CD8-positive, alpha-beta memory T cell (primary cell): ENCODE measurements at regions not wholly inside any gene's neighbourhood (a gene's known extent, or its start where the extent isn't known, plus 50 kb on each side); places are given as distances from the start of the nearest gene placed in this dataset.

ENCODE experiments used
- CTCF ChIA-PET: fragments of 350-600 bp; sonication (Branson Sonifier 250); formaldehyde crosslinking; loops from one replicate; lab custom pipeline; 2021; ENCODE audit warnings: antibody characterized with exemption; lab: Charles Lee
- POLR2A ChIA-PET: fragments of 350-600 bp; sonication (Branson Sonifier 250); formaldehyde crosslinking; loops from one replicate; lab custom pipeline; 2021; ENCODE audit warnings: antibody characterized with exemption; lab: Charles Lee
- DNase-seq, 5 donors: peaks; one replicate each; pipeline versions ENCODE4 v3.0.0 to v3.0.0-alpha.2; 2020 to 2022; ENCODE audit warnings: mixed read lengths in 1 of 5
- H3K27ac ChIP-seq: one replicate; pipeline ENCODE4 v1.7.0; 2013; ENCODE audit warnings: low read depth, mild to moderate bottlenecking, low read length, moderate library complexity
- H3K27me3 ChIP-seq: 2 replicates; pipeline ENCODE4 v1.7.0; 2013; ENCODE audit warnings: low read length, mild to moderate bottlenecking; ENCODE audit not compliant: insufficient read depth, poor library complexity, severe bottlenecking
- H3K36me3 ChIP-seq: 2 replicates; pipeline ENCODE4 v1.7.0; 2013; ENCODE audit warnings: mild to moderate bottlenecking, low read length, moderate library complexity; ENCODE audit not compliant: insufficient read depth
- H3K4me1 ChIP-seq: 2 replicates; pipeline ENCODE4 v1.7.0; 2013; ENCODE audit warnings: mild to moderate bottlenecking, low read length, moderate library complexity; ENCODE audit not compliant: insufficient read depth
- H3K4me3 ChIP-seq: 2 replicates; pipeline ENCODE4 v1.7.0; 2013; ENCODE audit warnings: mild to moderate bottlenecking, low read length
- H3K9me3 ChIP-seq: 2 replicates; pipeline ENCODE4 v1.7.0; 2013; ENCODE audit warnings: mild to moderate bottlenecking, low read length
- H3K27ac Mint-ChIP-seq, 8 donors: one replicate each; pipeline ENCODE4 v1.8.0; 2020 to 2021; ENCODE audit warnings: mixed read lengths in 8 of 8, mild to moderate bottlenecking in 6 of 8, inconsistent platforms in 3 of 8, moderate library complexity in 3 of 8
- H3K27me3 Mint-ChIP-seq, 2 donors: one replicate each; pipeline ENCODE4 v1.8.0; 2020 to 2021; ENCODE audit warnings: mixed read lengths in 2 of 2, mild to moderate bottlenecking in 1 of 2, moderate library complexity in 1 of 2
- H3K36me3 Mint-ChIP-seq, 3 donors: one replicate each; pipeline ENCODE4 v1.8.0; 2020 to 2021; ENCODE audit warnings: mixed read lengths in 3 of 3, inconsistent platforms in 1 of 3, mild to moderate bottlenecking in 1 of 3
- H3K4me1 Mint-ChIP-seq, 3 donors: one replicate each; pipeline ENCODE4 v1.8.0; 2020 to 2021; ENCODE audit warnings: mixed read lengths in 3 of 3, inconsistent platforms in 1 of 3, mild to moderate bottlenecking in 1 of 3
- H3K4me3 Mint-ChIP-seq, 7 donors: one replicate each; pipeline ENCODE4 v1.8.0; 2020 to 2021; ENCODE audit warnings: mixed read lengths in 7 of 7, mild to moderate bottlenecking in 6 of 7, moderate library complexity in 4 of 7, inconsistent platforms in 2 of 7
- H3K9me3 Mint-ChIP-seq, 5 donors: one replicate each; pipeline ENCODE4 v1.8.0; 2020 to 2022; ENCODE audit warnings: mixed read lengths in 5 of 5, mild to moderate bottlenecking in 3 of 5, moderate library complexity in 2 of 5, inconsistent platforms in 1 of 5

DNA sequence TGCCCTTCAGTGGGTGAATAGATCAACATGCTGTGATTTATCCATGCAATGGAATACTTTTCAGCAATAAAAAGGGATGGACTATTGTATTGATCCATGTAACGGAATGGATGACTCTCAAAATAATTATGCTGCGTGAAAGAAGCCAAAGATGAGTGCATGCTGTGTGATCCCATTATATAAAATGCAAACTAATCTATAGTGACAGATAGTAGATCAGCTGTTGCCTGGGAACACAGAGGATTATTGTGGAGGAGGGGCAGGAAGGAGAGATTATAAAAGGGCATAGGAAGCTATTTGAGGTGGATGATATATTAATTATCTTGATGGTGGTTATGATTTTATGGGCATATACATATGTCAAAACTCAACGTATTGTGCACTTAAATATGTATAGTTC lies 55.5 kb upstream of the ADAM23 start:
- H3K36me3 Mint-ChIP-seq = no peaks in the 10 kb centered on the region
- H3K9me3 Mint-ChIP-seq = peaks cover 4 to 15% (median 6%) of the 10 kb centered on the region in 5 donors
- no peak overlapping the region for H3K27ac Mint-ChIP-seq
- Histone ChIP-seq H3K9me3 (no peaks in the 10 kb centered on the region), H3K4me1 (no peaks in the 10 kb centered on the region), H3K36me3 (no peaks in the 10 kb centered on the region), H3K27ac (no peak overlapping the region), H3K27me3 (no peaks in the 10 kb centered on the region), H3K4me3 (no peak overlapping the region)
- peaks cover 0 to 4% of the 10 kb centered on the region in 2 donors for H3K27me3 Mint-ChIP-seq
- DNase-seq = no peak
- no peak overlapping the region for H3K4me3 Mint-ChIP-seq
- POLR2A ChIA-PET = no interaction called here
- no peaks in the 10 kb centered on the region for H3K4me1 Mint-ChIP-seq
- CTCF ChIA-PET = no interaction called here

DNA sequence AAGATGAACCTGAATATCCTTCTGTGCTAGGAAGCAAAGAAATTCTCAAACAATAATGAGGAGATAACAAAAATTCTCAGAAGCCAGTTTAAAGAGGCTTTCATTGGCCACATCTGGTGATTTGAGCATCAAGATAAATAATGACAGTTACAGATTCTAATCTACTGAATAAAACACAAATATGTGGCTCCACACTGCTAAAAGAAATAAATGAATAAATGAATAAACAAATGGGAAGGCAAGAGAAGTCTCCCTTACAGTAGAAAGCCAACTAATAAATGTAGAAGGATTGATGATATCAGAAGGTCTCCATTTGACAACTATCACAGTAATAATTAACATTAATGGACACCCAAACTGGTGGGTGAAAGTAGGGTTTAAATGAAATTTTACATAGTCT lies 54.6 kb upstream of the ADAM23 start:
- ChIA-PET POLR2A (no interaction called here), CTCF (no interaction called here)
- H3K9me3 Mint-ChIP-seq = peaks cover 2 to 11% (median 4%) of the 10 kb centered on the region in 5 donors
- no peak overlapping the region for H3K27ac ChIP-seq
- no peaks in the 10 kb centered on the region for H3K36me3 ChIP-seq
- H3K4me3 ChIP-seq = no peak overlapping the region
- H3K36me3 Mint-ChIP-seq = no peaks in the 10 kb centered on the region
- no peak overlapping the region for H3K4me3 Mint-ChIP-seq
- H3K9me3 ChIP-seq = no peaks in the 10 kb centered on the region
- H3K4me1 Mint-ChIP-seq = no peaks in the 10 kb centered on the region
- no peak for DNase-seq
- no peaks in the 10 kb centered on the region for H3K4me1 ChIP-seq
- H3K27ac Mint-ChIP-seq = no peak overlapping the region
- H3K27me3 ChIP-seq = no peaks in the 10 kb centered on the region
- peaks cover 0 to 4% of the 10 kb centered on the region in 2 donors for H3K27me3 Mint-ChIP-seq

DNA sequence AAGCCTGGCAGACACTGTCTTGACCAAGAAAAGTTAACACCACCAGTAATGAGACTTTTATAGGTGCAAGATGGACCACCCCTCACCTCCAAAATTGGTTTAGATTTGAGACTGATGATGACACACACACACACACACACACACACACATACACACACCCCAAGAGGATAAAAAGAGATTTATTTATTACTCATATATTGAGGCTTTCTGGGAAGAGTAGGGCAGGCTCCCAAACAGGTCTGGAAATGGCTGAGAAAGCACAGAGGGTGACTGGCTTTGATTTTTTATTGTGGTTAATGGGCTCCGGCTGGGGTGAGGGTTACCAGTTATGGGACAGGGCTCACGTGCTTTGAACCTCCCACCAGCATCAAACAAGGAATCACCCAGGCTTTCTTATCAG lies 54.2 kb upstream of the ADAM23 start:
- Histone ChIP-seq H3K4me1 (no peaks in the 10 kb centered on the region), H3K9me3 (no peaks in the 10 kb centered on the region), H3K36me3 (no peaks in the 10 kb centered on the region), H3K27me3 (no peaks in the 10 kb centered on the region), H3K27ac (no peak overlapping the region), H3K4me3 (no peak overlapping the region)
- Mint-ChIP-seq H3K9me3 (peaks cover 3 to 14% (median 5%) of the 10 kb centered on the region in 5 donors), H3K4me1 (no peaks in the 10 kb centered on the region), H3K36me3 (no peaks in the 10 kb centered on the region), H3K27me3 (peaks cover 0 to 7% of the 10 kb centered on the region in 2 donors), H3K4me3 (no peak overlapping the region), H3K27ac (no peak overlapping the region)
- POLR2A ChIA-PET = no interaction called here
- CTCF ChIA-PET = no interaction called here
- DNase-seq = no peak

DNA sequence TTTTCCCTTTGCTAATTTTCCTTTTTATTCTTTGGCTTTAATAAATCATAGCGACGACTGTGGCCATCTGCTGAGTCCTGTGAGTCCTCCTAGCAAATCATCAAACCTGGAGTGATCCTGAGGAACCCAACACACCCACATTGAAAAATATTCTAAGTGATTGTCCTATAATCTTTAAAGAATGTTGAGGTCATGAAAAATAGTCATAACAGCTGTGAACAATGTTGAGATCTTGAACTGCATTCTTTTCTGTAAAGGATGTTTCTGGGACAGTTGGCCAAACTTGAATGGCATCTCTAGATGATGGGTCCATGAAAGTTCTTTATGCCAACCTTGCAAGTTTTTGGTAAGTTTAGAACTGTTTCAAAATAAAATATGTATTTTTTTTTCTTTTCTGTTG lies 53.2 kb upstream of the ADAM23 start:
- H3K27me3 Mint-ChIP-seq = peaks cover 0 to 7% of the 10 kb centered on the region in 2 donors
- H3K9me3 ChIP-seq = no peaks in the 10 kb centered on the region
- POLR2A ChIA-PET = no interaction called here
- no peaks in the 10 kb centered on the region for H3K4me1 Mint-ChIP-seq
- H3K27ac Mint-ChIP-seq = no peak overlapping the region
- H3K27me3 ChIP-seq = no peaks in the 10 kb centered on the region
- H3K36me3 Mint-ChIP-seq = no peaks in the 10 kb centered on the region
- CTCF ChIA-PET = no interaction called here
- no peak overlapping the region for H3K4me3 ChIP-seq
- H3K36me3 ChIP-seq = no peaks in the 10 kb centered on the region
- peaks cover 0 to 9% (median 3%) of the 10 kb centered on the region in 5 donors for H3K9me3 Mint-ChIP-seq
- no peaks in the 10 kb centered on the region for H3K4me1 ChIP-seq
- no peak for DNase-seq
- no peak overlapping the region for H3K27ac ChIP-seq
- H3K4me3 Mint-ChIP-seq = no peak overlapping the region

DNA sequence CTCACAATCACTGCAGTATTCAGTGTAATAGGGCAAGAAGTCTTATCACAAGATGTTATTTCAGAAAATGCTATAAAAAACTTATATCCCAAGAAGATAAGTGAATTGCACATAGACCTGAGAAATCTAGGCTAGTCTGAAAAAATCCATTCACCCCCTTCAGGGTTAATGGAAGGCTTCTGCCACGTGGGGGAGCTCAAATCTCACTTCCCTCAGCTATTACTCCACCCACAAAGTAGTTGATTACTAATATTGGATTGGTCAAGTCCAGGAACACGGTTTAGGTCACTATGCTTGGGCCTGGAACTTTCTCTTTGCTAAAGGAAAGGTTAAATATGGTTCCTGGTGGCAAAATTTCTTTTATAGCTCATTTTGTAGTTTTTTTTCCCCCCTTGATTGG lies 51.2 kb upstream of the ADAM23 start:
- H3K9me3 ChIP-seq = no peaks in the 10 kb centered on the region
- peaks cover 0 to 5% (median 3%) of the 10 kb centered on the region in 5 donors for H3K9me3 Mint-ChIP-seq
- peaks cover 0 to 5% of the 10 kb centered on the region in 2 donors for H3K27me3 Mint-ChIP-seq
- no peaks in the 10 kb centered on the region for H3K36me3 Mint-ChIP-seq
- H3K27ac Mint-ChIP-seq = no peak overlapping the region
- H3K27me3 ChIP-seq = no peaks in the 10 kb centered on the region
- H3K27ac ChIP-seq = no peak overlapping the region
- no peak overlapping the region for H3K4me3 Mint-ChIP-seq
- H3K36me3 ChIP-seq = no peaks in the 10 kb centered on the region
- DNase-seq = no peak
- no peak overlapping the region for H3K4me3 ChIP-seq
- no peaks in the 10 kb centered on the region for H3K4me1 Mint-ChIP-seq
- CTCF ChIA-PET = no interaction called here
- H3K4me1 ChIP-seq = no peaks in the 10 kb centered on the region
- POLR2A ChIA-PET = no interaction called here
